Activated CD4-positive, alpha-beta T cell treated with anti-CD3 and anti-CD28 coated beads, Interleukin-2, Interleukin-4, amounts not matched to agents 100 ng/mL and 50 ng/mL, durations not matched to agents 16 hours and 8 hours (primary cell): ENCODE measurements at regions not wholly inside any gene's neighbourhood (a gene's known extent, or its start where the extent isn't known, plus 50 kb on each side); places are given as distances from the start of the nearest gene placed in this dataset.

Source experiments
- DNase-seq: peaks from one replicate; pipeline ENCODE4 v3.0.0-alpha.2; 2020; ENCODE audit warnings: low spot score

DNA sequence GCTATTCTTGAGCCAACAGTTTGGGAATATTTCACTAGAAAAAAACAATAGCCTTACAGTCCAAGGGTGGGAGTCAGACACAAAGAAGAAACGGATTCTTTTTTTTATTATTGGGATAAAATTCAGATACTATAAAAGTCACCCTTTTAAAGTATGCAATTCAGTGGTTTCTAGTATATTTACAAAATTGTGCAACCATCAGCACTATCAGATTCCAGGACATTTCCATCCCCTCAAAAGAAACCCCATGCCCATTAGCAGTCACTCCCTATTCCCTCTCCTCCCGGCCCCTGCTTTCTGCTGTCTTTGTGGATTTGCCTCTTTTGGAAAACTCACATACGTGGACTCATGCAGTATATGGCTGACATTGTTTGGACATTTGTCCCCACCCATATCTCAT, 134.4 kb downstream of the C16orf95 start:
- no peak for DNase-seq

DNA sequence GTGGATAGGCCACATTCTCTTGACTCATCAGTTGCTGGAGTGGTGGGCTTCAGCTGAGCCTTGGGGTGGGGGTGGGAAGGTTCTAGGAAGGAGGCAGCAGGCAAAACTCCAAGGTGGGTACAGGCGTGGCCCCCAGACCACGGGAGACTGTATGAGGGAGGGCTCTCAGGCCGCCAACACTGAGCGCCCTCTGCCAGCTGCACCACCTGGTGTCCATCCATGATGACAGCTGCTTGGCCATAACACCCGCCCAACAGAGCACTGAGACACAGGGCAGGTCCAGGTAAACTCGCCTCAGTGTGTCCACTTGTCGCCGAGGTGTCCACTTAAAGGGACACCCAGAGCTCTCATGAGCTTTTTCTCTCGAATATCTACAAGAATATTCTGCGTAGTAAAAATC, 133.5 kb downstream of the C16orf95 start:
- no peak for DNase-seq

DNA sequence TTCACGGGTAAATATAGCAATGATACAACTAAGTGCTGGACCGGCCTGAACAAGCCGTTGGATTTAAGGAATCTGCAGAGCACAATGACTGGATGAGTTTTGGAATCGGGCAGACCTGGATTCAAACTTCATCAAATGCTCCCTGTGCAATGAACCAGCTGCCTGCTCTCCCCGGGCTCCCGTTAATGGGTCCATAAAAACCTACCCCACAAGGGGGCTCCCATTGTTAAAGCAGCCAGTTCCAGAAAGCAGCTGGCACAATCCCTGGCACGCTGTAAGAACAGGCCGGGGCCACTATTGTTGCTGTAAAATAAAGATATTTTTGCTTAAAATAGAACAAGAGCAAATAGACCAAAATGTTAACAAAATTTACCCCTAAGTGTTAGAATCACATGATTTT, 131.9 kb downstream of the C16orf95 start:
- no peak for DNase-seq

DNA sequence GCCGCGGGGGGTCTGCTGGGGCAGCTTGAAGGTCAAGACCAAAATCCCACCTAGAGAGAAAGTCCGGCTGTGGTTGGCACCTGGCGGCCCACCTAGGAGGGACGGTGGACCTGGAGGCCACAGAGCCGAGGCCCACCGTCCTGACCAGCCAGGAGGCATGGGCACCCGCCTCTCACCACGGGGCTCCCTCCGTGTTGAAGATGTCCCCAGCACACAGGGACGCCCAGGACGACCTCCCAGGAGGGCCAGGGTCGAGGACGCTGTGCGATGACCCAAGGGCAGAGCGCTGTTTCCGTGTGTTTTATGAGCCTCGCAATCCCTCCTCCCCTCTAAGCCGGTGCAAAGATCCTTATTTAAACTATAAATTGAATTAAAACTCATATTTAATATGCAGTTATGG, 131.2 kb downstream of the C16orf95 start:
- DNase-seq, result no peak

DNA sequence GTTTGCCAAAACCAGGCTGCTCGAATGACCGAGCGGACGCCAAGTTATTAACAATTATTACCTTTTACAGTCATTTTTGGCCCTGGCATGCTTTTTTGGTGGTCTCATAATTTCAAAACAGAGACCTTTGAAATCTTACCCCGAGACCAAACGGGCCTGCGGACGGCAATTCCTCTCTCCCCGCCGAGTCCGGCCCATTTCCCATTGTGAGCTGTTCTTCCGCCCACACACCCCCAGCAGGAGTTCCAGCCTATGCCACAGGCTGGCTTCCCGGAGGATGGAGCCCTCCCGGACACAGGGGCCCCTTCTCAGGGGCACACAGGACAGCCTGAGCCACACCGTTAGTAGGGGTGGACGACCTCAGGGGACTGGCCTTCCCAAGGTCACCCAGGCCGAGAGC, 130.7 kb downstream of the C16orf95 start:
- DNase-seq, result no peak

DNA sequence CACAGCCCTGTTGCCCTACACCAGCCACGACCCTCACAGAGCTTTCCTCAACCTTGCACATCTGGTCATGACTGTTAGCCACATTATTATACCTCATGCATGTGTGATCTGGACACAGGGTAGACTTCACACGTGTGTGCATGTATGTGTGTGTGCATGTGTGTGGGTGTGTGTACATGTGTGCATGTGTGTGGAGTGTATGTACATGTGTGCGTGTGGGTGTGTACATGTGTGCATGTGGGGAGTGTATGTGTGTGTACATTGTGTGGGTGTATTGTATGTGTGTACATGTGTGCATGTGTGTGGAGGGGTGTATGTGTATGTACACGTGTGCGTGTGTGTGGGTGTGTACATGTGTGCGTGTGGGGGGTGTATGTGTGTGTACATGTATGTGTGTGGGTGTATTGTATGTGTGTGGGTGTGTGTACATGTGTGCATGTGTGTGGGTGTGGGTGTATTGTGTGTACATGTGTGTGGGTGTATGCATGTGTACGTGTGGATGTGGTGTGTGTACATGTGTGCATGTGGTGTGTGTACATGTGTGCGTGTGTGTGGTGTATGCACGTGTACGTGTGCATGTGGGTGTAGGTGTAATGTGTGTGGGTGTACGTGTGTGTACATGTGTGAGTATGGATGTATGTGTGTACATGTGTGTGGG, 130.2 kb downstream of the C16orf95 start:
- DNase-seq, result no peak

DNA sequence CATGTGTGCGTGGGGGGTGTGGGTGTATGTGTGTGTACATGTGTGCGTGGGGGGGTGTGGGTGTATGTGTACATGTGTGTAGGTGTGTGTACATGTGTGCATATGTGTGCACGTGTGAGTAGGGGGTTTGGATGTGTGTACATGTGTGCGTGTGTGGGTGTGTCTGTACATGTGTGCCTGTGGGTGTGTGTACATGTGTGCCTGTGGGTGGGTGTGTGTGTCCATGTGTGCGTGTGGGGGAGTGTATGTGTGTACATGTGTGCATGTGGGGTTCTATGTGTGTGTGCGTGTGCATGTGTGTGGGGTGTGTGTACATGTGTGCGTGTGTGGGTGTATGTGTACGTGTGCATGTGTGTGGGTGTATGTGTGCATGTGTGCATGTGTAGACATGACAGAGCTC, 129.1 kb downstream of the C16orf95 start:
- no peak for DNase-seq

DNA sequence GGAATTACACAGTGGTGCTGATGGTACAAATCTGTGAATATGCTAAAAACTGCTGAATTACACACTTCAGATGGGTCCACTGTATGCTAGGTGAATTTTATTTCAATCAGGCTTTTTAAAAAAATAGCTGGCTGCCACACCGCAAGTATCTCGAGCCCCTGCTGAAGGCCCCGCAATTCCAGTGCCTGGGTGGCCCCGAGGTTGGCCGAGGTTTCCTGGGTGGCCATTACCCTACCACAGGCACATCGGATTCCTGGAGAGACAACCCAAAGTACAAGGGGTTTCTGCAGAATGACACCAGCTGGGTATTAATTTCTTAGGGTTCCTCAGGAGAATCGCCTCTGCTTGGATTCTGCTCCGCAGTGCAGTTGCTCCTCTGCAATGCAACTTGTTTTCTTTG, 127.8 kb downstream of the C16orf95 start:
- DNase-seq, result no peak

DNA sequence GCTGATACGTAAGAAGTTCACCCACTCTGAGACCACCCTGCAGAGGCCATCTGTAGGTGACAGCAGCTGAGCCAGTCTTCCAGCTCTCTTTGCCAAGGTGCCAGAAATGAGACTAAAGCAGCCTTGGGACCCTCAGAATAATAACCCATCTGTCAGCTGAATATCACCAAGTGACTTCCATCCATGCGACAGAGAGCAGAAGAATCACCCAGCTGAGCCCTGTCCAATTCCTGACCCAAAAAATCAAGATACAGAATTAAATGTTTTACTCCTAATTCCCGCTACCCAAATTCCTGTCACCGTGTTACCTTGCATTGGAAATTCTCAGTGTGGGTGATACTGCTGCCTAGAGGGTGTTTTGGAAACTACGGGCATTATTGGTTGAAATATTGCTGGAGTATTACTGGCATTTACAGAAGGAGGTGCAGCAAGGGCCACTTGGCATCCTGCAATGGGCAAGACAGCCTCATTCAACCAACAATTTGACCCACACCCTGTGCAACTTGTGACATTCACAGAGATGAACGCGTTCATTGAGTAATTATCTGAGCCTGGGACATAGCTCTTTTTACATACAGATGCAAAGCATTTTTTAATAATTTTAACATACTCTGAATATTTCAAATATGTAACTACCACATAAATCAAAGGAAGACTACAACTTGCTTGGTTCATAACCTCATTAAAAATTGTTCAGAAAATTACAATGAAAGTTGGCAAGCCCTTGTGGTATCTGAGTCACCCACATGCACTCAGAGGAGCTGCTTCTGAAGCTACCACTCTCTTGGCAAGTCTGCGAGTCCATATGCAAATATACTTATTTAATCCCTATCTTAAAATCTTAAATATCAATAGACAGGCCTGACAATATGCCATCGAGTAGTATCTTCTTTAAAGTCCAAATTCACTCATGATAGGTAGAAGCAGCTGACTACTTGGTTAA, 126.6 kb downstream of the C16orf95 start:
- DNase-seq, result no peak

DNA sequence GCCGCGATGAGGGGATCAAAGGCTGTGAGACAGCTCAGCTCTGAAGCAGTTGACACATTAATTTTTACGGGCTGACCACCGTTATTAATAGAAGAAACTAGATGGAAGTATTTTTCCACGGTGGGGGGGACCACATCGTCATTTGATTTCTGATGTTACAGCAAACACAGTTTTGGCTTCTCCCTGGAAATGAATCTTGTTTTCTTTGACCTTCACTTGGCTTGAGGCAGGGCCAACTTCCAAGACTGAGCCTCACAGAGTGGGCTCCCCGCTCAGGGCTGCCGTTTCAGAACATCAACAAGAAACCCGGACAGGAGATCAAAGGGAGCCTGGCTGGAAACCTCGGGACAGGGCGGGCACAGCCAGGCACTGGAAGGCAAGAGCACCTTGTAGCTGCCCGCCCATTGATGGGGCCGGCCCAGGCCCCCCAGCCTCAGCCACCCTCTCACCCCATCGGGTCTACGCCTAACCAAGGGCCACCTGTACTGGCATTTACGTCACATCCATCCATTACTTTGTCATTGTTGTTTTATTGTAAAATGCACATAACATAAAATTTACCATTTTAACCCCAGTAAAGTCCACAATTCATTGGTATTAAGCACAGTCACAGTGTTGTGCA, 124.6 kb downstream of the C16orf95 start:
- no peak for DNase-seq

DNA sequence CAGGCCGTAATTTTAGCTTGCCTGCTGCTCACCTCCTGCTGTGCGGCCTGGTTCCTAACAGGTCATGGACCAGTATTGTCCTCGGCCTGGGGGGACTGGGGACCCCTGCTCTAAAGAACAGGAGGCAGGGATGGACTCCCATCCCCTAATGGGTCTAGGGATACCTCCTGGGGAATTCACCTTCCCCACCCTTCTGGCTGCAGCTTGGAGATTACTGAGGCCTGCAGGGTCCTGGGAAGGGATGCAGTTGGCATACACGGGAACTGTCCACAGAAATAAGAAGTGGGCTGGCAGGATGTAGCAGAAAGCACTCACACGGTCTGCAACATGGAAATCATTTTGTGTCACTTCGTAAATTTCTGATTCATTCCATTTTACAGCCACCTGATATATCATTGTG, 123.0 kb downstream of the C16orf95 start:
- no peak for DNase-seq

DNA sequence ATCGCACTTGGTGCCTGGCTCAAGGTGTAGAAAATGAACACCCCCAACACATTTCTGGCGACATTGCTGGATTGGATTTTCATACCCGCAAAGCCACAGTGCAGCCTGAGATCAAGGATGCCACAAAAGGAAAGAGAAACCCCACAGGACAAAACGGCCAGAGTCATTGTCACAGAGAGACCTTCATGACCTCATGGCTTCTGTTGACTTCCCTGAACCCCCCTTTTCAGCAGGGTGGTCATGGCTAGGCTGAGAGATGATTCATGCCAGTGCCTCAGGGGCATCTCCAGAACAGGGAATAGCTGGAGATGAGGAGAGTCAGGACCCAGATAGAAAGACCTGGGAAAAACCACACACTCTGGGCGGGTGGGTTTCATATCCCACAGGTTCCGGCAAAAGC, 122.0 kb downstream of the C16orf95 start:
- DNase-seq, result no peak

DNA sequence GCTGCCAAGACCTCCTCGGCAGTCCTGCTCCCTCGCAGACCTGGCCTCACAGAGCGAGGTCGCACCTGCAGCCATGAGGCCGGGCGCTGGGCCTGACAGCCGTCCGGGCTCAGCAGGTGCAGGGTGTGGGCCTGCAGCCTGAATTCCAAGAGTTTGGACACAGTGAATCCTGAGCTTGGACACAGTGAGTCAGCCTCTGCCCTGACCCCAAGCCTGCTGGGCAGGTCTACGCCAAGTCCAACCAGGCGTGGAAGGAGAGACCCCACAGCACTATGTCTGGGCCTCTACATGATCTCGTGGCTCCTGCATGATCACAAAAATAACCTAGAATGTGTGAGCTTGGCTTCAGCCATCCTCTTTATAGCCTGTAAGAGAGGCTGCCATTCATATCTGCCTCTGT, 121.0 kb downstream of the C16orf95 start:
- no peak for DNase-seq

DNA sequence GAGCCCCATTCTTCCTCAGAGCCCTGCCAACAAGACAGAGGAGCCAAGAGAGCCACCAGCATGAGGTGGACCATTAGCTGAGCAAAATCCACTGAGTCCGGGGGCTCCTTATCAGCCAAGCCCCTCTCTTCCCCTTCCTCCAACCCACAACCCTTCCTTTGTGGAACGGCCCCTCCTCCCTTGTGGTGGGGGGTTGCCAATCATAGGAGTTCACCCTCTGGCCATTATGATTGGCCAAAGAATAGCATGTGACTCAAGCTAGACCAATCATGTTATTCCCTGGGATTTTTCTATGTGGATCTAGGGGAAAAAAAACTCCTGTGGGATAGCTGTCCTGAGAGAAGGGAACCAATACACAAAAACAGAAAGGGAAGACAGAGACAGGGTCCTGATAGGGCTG, 120.5 kb downstream of the C16orf95 start:
- DNase-seq, result no peak

DNA sequence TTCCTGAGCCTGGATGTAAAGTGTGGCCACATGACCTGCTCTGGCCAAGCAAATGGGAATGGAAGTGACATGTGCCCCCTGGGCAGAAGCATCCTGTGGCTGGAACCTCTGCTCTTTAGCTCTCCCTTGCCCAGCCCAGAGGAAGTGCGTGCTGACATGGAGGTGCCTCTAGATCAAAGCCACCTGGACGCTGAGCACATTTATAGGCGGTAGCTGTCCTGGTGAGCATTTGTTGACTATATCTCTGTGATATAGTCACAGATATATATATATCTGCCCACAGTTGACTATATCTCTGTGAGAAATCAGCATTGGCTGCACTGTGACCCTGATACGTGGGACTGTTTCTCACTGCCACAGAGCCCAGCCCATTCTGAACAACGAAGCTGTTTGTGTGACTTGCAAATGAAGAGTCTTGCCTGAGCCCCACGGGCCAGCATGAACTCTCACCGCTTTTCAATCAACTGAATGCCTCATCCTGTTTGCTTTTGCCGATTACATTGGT, 118.8 kb downstream of the C16orf95 start:
- DNase-seq, result no peak

DNA sequence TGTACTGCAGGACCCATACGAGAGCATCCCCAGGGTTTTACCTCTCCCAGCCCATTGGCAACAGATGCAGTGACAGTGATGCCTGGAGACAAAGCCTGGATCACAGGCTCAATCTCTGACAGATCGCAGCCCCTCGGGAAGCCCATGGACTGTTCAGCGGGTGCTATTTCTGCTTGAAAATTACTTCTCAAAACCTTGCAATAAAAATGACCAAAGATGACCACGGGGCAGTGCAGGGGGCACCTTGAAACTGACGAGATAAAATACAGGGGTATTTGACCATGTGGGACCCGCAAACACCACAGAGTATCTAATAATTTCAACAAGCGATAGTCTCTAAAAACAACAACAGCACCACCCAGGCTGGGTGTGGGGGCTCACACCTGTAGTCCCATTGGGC, 118.3 kb downstream of the C16orf95 start:
- DNase-seq, result no peak

DNA sequence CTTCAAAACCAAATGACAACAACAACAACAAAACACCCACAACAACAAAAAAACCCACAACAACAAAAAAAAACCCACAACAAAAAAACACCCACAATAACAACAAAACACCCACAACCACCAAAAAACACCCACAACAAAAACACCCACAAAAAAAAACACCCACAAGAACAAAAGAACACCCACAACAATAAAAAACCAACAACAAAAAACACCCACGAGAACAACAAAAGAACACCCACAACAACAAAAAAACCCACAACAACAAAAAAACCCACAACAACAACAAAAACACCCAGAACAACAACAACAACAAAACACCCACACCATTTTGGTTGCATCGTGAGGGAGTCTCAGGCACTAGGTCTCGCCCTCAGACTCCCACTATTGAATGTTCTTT, 117.8 kb downstream of the C16orf95 start:
- DNase-seq, result no peak

DNA sequence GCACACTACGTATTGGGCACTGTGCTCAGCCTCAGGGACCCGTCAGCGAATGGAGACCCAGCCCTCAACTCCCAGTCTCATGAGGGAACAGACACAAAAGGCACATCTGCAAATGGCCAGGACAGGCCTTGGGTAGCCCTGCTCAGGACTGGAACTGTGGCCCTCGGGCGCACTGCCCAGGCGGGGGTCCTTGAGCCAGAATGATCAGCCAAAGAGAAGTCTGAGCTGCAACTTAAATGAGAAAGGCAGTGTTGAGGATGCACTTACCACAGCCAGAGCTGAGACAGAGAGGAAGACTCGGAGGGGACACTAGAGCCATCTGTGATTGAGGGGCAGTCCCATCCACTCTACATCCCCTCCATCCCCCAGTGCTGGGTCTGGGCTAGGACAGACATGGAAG, 117.3 kb downstream of the C16orf95 start:
- DNase-seq, result no peak

DNA sequence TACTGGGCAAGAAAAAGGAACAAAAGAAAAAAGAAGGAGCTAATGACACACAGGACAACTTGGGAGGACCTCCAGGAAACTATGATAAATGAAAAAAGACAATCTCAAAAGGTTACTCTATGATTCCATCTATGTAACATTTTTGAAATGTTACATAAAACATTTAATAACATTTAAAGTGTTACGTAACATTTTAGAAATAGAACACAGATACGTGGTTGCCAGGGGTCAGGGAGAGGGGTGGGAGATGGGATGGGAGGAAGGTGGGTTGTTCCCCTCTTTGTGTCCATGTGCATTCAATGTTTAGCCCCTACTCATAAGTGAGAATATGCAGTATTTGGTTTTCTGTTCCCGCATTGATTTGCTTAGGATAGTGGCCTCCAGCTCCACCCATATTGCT, 116.6 kb downstream of the C16orf95 start:
- no peak for DNase-seq

DNA sequence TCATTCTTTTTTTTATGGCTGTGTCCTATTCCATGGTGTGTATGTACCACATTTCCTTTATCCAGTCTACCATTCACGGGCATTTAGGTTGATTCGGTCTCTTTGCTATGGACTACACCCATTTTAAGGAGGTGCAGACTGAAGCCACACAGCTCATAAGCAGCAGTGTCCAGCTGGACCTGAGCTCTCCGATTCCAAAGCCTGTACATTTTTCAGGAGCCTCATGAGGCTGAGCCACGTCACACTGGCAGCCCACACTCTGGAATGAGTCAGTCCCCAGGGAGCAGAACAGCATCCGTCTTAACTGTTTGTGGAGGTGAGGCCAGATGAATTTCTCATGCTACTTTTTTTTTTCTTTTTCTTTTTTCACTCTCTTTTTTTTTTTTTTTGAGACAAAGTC, 116.1 kb downstream of the C16orf95 start:
- no peak for DNase-seq

DNA sequence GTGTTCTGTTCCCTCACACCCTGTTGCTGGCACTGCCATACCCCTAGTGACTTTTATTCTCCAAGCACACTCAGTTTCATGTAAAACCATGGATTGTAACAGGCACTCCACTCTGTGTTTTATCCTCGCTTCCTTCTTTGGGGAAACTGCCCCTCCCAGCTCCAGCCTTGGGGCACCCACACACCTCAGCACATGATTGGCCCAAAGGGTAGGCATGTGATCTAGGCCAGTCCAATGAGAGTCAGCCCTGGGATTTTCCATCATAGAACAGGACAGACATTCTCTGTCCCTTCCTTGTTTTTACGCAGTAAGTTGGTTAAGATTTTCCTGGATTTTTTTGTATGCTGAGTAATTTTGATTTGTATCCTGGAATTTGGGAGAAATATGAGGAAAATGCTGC, 115.4 kb downstream of the C16orf95 start:
- no peak for DNase-seq

DNA sequence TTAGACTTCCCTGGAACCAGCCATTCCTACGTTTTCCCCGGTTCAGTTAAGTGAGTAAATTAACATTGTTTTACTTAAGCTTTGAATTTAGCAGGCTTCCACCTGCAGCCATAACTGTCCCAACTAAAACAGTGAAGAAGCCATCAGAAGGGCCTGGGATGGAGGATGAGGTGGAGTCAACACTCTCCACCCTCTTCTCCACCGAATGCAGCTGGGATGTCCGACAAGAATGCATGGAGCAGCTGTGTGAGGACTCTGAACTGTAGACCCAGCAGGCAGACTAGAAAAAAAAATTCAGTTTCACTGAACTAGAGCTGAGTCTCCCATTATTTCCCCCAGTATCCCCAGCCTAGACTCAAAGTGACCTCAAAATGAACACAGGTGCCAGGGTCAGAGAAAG, 114.8 kb downstream of the C16orf95 start:
- no peak for DNase-seq

DNA sequence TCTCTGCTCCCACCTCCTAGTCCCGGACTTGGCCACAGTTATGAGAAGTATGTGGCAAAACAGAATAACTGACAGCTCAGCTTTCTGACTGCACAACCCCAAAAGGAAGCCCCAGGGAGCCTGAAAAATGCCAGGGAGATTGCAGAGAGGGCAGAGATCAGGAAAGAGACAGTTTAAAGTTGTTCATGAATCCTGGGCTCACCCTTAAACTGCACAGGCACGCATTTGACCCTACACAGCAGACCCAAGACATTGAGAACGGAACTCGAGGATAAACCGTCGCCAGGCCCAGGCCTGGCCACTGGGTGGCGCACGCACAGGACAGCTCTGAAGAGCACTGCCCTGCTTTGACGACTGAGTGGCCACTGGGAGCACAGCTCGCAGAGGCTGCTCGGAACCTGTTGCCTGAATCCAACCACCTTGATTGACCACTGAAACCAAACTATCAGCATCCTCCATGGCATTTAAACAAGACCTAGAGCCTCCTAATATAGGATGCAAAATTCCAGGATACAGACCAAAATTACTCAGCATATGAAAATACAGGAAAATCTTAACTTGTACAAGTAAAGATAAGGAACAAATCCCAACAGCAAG, 114.0 kb downstream of the C16orf95 start:
- DNase-seq, result peak; percentile 64
